Activated T-cell treated with anti-CD3 and anti-CD28 coated beads, Interleukin-2, amount 50 U/mL, for 72 hours (primary cell): ENCODE measurements at regions not wholly inside any gene's neighbourhood (a gene's known extent, or its start where the extent isn't known, plus 50 kb on each side); places are given as distances from the start of the nearest gene placed in this dataset.
A peak's percentile ranks its signal among the peaks of the same experiment; 100 is the strongest.

Experiments
- ATAC-seq, 2 donors: fragments of 150-1000 bp; cut with Tn5 transposase; replicated peaks in 1 of 2; 2 replicates each; pipeline ENCODE4 v1.10.0; 2021; ENCODE audit warnings: moderate library complexity in 2 of 2, mild to moderate bottlenecking in 1 of 2
- DNase-seq, 2 donors: peaks; one replicate each; pipeline ENCODE4 v3.0.0; 2021 to 2022; ENCODE audit warnings: mixed read lengths in 1 of 2
- H3K27ac Mint-ChIP-seq: one replicate; pipeline ENCODE4 v1.8.0; 2022; ENCODE audit warnings: mild to moderate bottlenecking, moderate library complexity, mixed read lengths
- H3K27me3 Mint-ChIP-seq: one replicate; pipeline ENCODE4 v1.8.0; 2022; ENCODE audit warnings: low read depth, mixed read lengths
- H3K36me3 Mint-ChIP-seq, 2 donors: one replicate each; pipeline ENCODE4 v1.8.0; 2022; ENCODE audit warnings: mixed read lengths in 2 of 2, mild to moderate bottlenecking in 1 of 2; ENCODE audit not compliant: insufficient read depth in 2 of 2
- H3K4me1 Mint-ChIP-seq: one replicate; pipeline ENCODE4 v1.8.0; 2022; ENCODE audit warnings: low read depth, mixed read lengths
- H3K4me3 Mint-ChIP-seq, 2 donors: one replicate each; pipeline ENCODE4 v1.8.0; 2022; ENCODE audit warnings: mild to moderate bottlenecking in 2 of 2, mixed read lengths in 2 of 2, moderate library complexity in 2 of 2
- H3K9me3 Mint-ChIP-seq, 2 donors: one replicate each; pipeline ENCODE4 v1.8.0; 2022; ENCODE audit warnings: mixed read lengths in 2 of 2

DNA sequence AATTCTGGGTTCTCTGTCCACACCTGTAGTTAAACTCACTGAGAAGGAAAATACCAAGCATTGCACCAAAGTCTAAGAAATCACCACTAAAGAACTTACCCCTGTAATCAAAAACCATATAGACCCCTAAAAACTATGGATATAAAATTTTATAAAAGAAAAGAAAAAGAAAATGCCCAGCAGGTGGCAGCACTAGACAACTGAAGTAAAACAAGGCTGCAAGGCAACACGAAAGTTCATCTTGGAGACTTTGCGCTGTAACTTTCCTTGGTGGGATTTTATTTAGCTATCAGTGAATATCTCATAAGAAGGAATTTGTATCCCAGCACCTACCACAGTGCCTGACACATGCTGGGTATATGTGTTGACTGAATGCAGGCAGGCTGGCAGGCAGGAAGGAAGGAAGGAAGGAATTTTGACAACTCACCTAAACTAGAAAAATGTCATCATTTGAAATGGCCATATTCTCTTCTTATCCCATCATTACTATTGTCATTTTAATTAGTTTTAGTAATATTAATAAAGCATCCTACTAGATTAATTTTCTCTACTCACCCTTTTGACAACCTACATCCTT is 68.2 kb upstream of the ETV6 start:
- no peak overlapping the region for H3K4me3 Mint-ChIP-seq
- peak; percentile 71 to 76 for DNase-seq
- no peak overlapping the region for H3K27ac Mint-ChIP-seq
- ATAC-seq: no peak
- H3K9me3 Mint-ChIP-seq: no peaks in the 10 kb centered on the region
- H3K36me3 Mint-ChIP-seq: no peaks in the 10 kb centered on the region
- H3K4me1 Mint-ChIP-seq: peaks cover 32% of the 10 kb centered on the region
- H3K27me3 Mint-ChIP-seq: peaks cover 26% of the 10 kb centered on the region

DNA sequence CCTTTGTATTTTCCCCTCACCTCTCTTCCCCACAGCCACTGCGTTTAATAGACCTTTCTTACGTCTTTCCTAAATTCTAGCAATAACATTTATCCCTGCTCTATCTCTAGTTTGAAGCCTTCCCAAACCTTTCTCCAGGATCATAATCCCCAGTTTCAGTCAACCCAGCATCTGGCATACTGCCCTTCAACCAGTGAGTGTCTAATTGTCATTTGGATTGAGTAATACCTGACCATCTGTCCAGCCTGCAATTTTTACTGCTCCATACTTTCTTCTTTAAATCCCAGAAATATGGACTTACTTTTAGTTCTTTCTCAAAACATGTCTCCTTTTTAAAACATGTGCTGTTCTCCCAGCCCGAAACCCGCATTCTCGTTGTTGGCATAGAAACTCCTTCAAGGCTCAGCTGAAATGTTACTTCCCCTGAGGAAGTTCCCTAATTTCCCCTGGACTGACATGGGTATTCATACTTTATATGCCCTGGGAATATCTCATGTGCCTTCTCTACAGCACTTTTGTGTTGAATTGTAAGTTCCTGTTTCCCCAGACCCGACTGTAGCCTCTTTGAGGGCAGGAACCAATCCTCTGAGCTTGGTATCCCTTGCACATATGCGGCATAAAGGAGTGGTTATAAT is 65.1 kb upstream of the ETV6 start:
- Mint-ChIP-seq H3K27me3 (peaks cover 33% of the 10 kb centered on the region), H3K4me1 (peaks cover 20% of the 10 kb centered on the region), H3K27ac (no peak overlapping the region), H3K9me3 (no peaks in the 10 kb centered on the region), H3K36me3 (no peaks in the 10 kb centered on the region), H3K4me3 (no peak overlapping the region)
- ATAC-seq (no peak), DNase-seq (no peak)

GRCh38 chr12:11592484-11592883 is 57.0 kb upstream of the ETV6 start:
- Mint-ChIP-seq H3K27ac (no peak overlapping the region), H3K4me1 (no peaks in the 10 kb centered on the region), H3K4me3 (no peak overlapping the region), H3K27me3 (peaks cover 13% of the 10 kb centered on the region), H3K36me3 (no peaks in the 10 kb centered on the region), H3K9me3 (peaks cover 0 to 8% of the 10 kb centered on the region in 2 donors)
- DNase-seq: no peak
- ATAC-seq: no peak

DNA sequence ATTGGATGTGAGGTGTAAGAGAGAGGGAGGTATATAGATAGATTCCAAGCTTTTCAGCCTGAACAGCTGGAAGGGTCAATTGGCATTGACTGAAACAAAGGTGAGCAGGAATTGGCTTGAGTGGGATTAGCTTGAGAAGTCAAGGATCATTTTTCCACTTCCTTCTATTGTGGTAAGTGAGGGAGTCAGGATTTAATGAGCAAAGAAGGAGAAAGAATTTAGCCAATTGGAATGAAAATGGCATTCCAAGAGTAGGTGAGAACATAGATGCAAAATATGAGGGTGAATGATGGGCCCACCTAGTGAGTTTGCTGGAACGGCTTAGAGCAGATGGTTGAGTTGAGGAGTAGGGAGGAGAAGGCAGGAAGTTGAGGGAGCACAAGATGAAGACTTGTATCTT is 56.5 kb upstream of the ETV6 start:
- ATAC-seq: no peak
- peaks cover 12% of the 10 kb centered on the region for H3K27me3 Mint-ChIP-seq

DNA sequence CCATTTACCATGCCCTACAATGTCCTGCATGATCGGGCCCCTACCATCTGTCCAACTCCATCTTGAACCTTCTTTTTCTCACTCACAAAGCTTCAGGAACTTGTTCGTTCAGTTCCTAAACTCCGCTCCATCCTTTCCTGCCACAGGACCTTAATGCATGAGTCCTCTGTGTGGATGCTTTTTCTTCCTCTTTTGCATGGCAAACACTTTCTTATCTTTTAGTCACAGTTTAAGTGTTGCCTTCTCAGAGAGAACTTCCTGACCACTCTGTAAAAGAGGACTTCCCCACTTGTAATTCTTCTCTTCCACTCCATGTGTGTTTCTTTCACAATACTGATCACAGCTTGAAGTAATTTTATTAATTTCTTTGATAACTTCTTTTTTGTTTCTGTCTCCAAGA is 54.4 kb upstream of the ETV6 start:
- ATAC-seq: no peak
- no peak overlapping the region for H3K4me3 Mint-ChIP-seq
- no peaks in the 10 kb centered on the region for H3K4me1 Mint-ChIP-seq
- peaks cover 18% of the 10 kb centered on the region for H3K27me3 Mint-ChIP-seq
- H3K27ac Mint-ChIP-seq: no peak overlapping the region
- H3K9me3 Mint-ChIP-seq: peaks cover 0 to 8% of the 10 kb centered on the region in 2 donors
- no peaks in the 10 kb centered on the region for H3K36me3 Mint-ChIP-seq
- DNase-seq: no peak

More for the DNA sequence above, 56.5 kb upstream of the ETV6 start:
- Mint-ChIP-seq H3K9me3 (peaks cover 0 to 8% of the 10 kb centered on the region in 2 donors), H3K36me3 (no peaks in the 10 kb centered on the region), H3K4me1 (no peaks in the 10 kb centered on the region), H3K4me3 (no peak overlapping the region), H3K27ac (no peak overlapping the region)
- DNase-seq: no peak

GRCh38 chr12:11596141-11596540 is 53.3 kb upstream of the ETV6 start:
- ATAC-seq (no peak), DNase-seq (no peak)
- Mint-ChIP-seq H3K9me3 (peaks cover 0 to 8% of the 10 kb centered on the region in 2 donors), H3K36me3 (no peaks in the 10 kb centered on the region), H3K4me3 (no peak overlapping the region), H3K4me1 (peaks cover 7% of the 10 kb centered on the region), H3K27me3 (peaks cover 18% of the 10 kb centered on the region), H3K27ac (no peak overlapping the region)

GRCh38 chr12:11598900-11599299 is 50.6 kb upstream of the ETV6 start:
- ATAC-seq (no peak), DNase-seq (no peak)
- Mint-ChIP-seq H3K27ac (no peak overlapping the region), H3K4me3 (no peak overlapping the region), H3K36me3 (no peaks in the 10 kb centered on the region), H3K27me3 (peaks cover 6% of the 10 kb centered on the region), H3K9me3 (no peaks in the 10 kb centered on the region), H3K4me1 (peaks cover 24% of the 10 kb centered on the region)
